ENCODE measurements at regions not wholly inside any gene's neighbourhood (a gene's known extent, or its start where the extent isn't known, plus 50 kb on each side); places are given as distances from the start of the nearest gene placed in this dataset.

DNA sequence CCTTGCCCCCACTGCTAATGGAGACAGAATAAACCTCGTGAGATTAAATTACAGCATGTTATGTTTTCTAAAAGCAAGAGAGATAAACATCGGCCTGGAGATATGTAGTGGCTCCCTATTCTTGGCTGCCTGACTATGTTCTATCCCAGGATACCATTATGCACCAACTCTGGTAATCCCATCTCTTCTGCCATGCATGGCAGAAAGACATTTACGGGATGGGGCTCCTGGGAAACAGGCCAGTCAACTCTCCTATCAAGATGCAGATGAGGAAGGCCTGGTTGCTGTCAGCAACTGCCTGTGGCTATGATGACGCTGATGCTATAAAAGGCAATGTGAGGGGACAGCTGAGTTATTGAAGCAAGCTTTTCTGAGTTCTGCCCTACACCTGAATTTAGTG is 166.2 kb upstream of the VCX3A start:
- peak; percentile 72; the same call in 1 of the 2 replicates for TF ChIP-seq GATA3 (IDR thresholded peaks at IDR 0.05; ENCODE audit: low read depth, low read length)
- TF ChIP-seq GATA2 (IDR thresholded peaks at IDR 0.05; ENCODE audit: low read depth, low read length) = peak; percentile 84
